ENCODE measurements at regions not wholly inside any gene's neighbourhood (a gene's known extent, or its start where the extent isn't known, plus 50 kb on each side); places are given as distances from the start of the nearest gene placed in this dataset.

- no peak for DNase-seq
Measured at GRCh38 chr15:77753281-77753873, 120.7 kb upstream of the LINGO1 start.

DNA sequence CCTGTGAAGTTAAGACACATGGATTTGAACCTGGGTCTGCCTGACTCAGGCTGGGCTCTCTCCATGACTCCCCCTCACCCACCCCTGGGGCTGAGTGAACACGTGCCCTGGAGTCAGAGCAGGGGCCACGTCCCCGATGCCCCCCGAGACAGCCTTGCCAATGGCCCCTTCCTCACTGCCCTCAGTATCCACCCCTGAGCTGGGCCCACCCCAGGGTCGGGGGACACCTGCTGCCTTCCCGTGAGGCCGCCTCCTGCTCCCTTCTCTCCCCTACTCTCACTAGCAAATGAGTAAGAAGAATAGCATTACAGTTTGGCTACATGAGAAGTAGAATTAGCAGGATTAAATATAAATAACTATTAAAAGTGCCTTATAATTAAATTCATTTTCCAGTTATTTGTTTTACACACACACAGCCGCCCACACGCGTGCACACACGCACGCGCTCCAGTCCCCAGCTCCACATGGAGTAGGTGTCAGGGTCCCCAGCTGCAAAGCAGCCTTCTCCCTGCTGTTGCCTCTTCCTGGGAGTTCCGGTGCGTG is 117.4 kb upstream of the LINGO1 start:
- DNase-seq: no peak

- no peak for DNase-seq
Measured at GRCh38 chr15:77749236-77749997, 116.7 kb upstream of the LINGO1 start.

GRCh38 chr15:77748078-77749064 is 115.7 kb upstream of the LINGO1 start:
- DNase-seq: no peak

DNA sequence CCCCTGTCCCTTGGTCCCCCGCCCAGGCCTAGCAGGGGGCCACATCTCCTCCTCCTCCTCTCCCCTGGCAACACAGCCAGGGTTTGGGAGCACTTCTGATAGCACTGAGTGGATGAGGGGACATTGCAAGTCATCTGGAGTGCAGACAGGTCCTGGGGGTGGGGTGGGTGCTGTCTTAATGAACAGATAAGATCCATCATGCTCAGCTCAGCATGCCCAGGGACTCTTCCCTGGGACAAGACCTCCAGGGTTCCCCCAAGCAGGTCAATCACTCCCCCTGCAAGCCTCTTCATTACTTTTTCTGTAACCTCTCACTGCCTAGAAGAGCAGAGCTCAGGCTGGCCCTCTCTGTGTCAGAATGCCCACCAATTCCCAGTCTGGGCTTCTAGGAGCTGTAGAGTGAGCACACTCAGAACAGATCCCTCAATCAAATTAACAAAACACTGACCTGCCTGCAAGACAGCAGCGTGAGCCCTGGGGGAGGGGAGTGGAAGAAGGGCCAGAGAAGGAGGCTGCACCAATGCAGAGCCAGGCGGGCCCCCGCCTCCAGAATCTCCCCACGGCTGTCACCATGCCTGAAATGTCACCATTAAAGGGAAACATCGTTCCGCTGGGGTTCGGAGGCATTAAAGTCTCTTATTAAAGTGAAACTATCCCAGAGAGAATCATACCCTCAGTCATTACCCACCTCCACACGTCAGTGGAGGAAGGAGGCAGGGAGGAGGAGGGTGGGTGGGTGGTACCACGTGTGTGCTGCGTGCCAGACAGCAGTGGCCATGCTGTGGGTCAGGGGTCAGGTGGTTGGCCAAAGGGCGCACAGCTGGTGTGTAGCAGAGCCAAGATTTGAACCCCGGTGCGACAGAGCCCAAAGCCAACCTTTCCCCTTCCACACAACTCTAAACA is 114.7 kb upstream of the LINGO1 start:
- DNase-seq: no peak

GRCh38 chr15:77746254-77747174 is 113.8 kb upstream of the LINGO1 start:
- no peak for DNase-seq

DNA sequence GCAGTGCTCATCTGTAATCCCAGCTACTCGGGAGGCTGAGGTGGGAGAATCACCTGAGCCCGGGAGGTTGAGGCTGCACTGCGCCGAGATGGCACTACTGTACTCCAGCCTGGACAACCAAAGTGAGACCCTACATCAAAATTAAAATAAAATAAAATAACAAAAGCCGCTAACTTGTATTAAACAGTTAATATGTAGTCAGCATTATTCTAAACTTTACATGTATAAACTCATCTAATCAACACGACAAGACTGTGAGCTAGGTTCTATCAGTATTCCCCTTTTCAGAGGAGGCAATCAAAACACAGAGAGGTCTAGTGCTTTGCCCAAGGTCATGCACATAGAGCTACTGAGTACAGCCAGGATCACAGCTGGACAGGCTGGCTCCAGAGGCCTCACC is 111.7 kb upstream of the LINGO1 start:
- no peak for DNase-seq

- no peak for DNase-seq
Measured at GRCh38 chr15:77742570-77742969, 109.9 kb upstream of the LINGO1 start.

- no peak for DNase-seq
Measured at GRCh38 chr15:77742127-77742526, 109.4 kb upstream of the LINGO1 start.

- no peak for DNase-seq
Measured at GRCh38 chr15:77741106-77741505, 108.4 kb upstream of the LINGO1 start.

- DNase-seq: no peak
Measured at GRCh38 chr15:77739591-77740378, 107.1 kb upstream of the LINGO1 start.

DNA sequence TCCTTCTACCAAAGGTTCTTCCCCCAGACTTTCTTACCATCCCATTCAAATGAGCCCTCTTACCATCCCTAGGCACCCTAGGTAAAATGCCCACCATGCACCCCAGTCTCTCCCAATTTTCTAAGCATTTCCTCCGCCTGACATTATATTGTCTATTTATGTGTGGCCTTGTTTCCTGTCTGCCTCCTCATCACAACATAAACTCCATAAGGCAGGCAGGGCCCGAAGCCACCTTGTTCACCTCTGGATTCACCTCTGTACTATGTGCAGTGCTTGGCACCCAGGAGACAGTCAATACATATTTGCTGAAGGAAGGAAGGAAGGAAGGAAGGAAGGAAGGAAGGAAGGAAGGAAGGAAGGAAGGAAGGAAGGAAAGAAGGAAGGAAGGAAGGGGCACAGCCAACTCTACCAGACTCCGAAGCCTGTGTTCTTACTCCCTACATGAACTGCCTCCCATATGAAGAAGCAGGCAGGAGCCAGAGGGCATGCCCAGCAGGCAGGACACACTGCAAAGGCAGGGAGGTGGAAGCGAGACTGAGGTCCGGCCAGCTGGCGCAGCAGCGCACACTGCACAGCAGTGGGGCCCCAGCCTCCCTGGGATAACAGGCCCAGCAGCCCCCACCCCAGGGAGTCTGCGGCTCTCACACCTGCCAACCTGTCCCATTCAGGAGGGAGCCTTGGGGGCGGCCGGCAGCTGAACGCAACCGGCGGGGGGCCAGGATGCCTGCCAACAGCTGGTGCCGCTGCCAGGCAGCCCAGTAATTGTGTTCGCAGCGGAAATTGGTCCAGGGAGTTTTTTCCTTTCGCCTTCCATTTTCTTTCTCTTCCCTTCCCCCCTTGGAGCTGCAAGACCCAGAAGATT is 106.0 kb upstream of the LINGO1 start:
- no peak for DNase-seq

DNA sequence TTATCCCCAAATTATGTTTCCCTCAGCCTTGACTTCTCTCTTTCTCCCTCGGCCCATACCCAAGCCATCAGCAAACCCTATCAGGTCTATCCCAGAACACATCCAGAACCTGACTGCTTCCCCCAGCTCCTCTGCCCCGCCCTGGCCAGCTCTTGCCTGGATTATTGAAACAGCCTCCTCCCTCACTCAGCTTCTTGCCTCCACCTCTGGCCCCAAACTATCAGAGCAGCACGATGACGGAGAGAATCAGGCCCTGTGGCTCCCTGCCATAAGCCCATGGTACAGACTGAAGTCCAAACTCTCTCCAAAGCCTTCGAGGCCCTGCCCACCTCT is 105.3 kb upstream of the LINGO1 start:
- DNase-seq: no peak

DNA sequence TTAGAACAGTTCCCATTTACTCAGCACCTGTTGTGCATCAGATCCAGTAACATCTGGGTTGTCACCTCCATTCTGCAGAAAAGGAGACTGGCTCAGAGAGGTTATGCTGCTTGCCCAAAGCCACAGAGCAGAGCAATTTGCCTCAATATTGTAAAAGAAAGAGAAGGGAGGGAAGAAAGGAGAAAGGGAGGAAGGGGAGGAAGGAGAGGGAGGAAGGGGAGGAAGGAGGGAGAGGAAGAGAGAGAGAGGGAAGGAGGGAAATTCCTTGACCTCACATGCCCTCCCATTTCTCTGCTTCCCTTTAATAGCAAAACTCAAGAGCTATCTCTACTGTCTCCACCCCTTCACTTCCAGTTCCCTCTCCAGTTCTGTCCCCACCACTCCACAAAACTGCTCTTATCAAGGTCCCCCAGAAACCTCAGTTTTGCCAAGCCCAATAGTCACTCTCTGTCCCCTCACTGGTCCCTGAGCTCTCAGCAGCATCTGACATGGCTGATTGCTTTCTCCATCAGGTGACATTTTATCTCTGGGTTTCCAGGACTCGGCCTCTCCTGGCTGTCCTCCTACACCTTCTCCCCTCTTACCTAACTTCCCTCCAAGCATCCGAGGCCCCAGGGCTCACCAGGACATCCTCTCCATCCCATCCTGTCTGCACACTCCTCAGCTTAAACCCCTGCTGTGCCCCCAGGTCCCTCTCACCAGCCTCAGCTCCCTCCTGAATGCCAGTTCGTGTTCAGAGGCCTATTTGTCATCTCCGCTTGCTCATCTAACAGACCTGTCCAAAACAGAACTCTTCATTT is 104.7 kb upstream of the LINGO1 start:
- no peak for DNase-seq

- no peak for DNase-seq
Measured at GRCh38 chr15:77734306-77734705, 101.6 kb upstream of the LINGO1 start.

DNA sequence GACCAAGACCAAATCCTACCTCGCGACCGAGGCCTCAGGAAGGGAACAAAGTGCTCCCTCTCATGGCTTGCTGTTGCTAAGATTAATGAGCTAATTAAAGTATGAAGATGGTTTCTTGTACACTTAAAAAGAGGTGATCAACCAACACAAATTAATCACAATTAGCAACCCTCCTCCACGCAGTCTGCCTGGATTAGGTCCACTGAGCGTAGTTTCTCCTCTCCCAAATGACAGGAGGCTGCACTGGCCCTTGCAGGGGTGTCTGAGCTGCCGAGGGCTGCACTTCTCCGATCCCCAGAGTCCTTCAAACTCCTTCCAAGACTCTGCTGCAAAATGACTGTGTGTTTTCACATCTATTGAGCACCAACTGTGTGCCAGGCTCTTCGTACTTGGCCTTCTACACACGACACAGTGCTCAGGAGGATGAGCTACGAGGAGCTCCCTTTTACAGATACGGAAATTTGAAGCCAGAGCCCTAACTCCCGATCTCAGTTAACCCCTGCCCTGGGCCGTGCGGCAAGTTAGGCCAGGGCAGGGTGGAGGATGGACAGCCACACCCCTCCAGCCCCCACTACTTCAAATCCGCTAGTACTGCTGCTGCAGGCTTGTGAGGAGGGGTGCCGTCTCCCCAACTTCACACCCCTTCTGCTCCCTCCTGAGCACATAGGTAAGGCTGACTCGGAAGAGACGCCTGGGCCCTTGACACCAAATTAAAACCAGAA is 101.0 kb upstream of the LINGO1 start:
- no peak for DNase-seq

Data from occipital lobe (tissue), 1 donor.